ENCODE measurements at regions not wholly inside any gene's neighbourhood (a gene's known extent, or its start where the extent isn't known, plus 50 kb on each side); places are given as distances from the start of the nearest gene placed in this dataset.

- TF ChIP-seq, protein P1, sequence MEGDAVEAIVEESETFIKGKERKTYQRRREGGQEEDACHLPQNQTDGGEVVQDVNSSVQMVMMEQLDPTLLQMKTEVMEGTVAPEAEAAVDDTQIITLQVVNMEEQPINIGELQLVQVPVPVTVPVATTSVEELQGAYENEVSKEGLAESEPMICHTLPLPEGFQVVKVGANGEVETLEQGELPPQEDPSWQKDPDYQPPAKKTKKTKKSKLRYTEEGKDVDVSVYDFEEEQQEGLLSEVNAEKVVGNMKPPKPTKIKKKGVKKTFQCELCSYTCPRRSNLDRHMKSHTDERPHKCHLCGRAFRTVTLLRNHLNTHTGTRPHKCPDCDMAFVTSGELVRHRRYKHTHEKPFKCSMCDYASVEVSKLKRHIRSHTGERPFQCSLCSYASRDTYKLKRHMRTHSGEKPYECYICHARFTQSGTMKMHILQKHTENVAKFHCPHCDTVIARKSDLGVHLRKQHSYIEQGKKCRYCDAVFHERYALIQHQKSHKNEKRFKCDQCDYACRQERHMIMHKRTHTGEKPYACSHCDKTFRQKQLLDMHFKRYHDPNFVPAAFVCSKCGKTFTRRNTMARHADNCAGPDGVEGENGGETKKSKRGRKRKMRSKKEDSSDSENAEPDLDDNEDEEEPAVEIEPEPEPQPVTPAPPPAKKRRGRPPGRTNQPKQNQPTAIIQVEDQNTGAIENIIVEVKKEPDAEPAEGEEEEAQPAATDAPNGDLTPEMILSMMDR (IDR thresholded peaks at IDR 0.05) = no peak
- no peak for TF ChIP-seq POLR2A (IDR thresholded peaks at IDR 0.05)
These were observed 176.6 kb upstream of the KCNN2 start for GRCh38 chr5:114185274-114185673.
